ENCODE measurements at regions not wholly inside any gene's neighbourhood (a gene's known extent, or its start where the extent isn't known, plus 50 kb on each side); places are given as distances from the start of the nearest gene placed in this dataset.

GRCh38 chr18:38369772-38370690 lies 804.4 kb upstream of the CELF4 start:
- no TSS peak for BruUV-seq (replicated peaks)
- TF ChIP-seq MYC (IDR thresholded peaks at IDR 0.05; ENCODE audit: low read depth, low read length) (no peak), JUN (IDR thresholded peaks at IDR 0.05; ENCODE audit: borderline replicate concordance, insufficient read depth, insufficient read length, low read depth) (no peak), CTCF (IDR thresholded peaks at IDR 0.05; ENCODE audit: extremely low read depth in 1 of 2, insufficient read depth in 1 of 2, low read depth in 1 of 2, low read length in 2 of 2) (no peak), POLR2AphosphoS5 (IDR thresholded peaks at IDR 0.05; ENCODE audit: insufficient read depth, low read depth, low read length) (no peak), POLR2A (IDR thresholded peaks at IDR 0.05; ENCODE audit: low read depth, low read length) (no peak), FOS (IDR thresholded peaks at IDR 0.05; ENCODE audit: borderline replicate concordance, insufficient read depth, low read length) (no peak), EZH2 (IDR thresholded peaks at IDR 0.05; ENCODE audit: borderline replicate concordance, low read depth, low read length, severe bottlenecking) (no peak), MAX (IDR thresholded peaks at IDR 0.05; ENCODE audit: insufficient read depth, insufficient read length) (no peak), GATA2 (IDR thresholded peaks at IDR 0.05; ENCODE audit: insufficient read depth, insufficient read length, low read depth, low read length) (no peak)

More at GRCh38 chr18:38369772-38370690, 804.4 kb upstream of the CELF4 start:
- no peaks in the 10 kb centered on the region for H3K36me3 ChIP-seq (ENCODE audit: control insufficient read depth in 2 of 2, extremely low read depth in 1 of 2, insufficient read depth in 2 of 2, low read length in 2 of 2)
- no peak overlapping the region for H3K4me2 ChIP-seq (ENCODE audit: insufficient read depth, low read length)
- FAIRE-seq (no peak), DNase-seq (ENCODE audit: low read depth, low spot score) (no peak)
- POLR2A ChIA-PET = no interaction called here
- H2AFZ ChIP-seq (ENCODE audit: low read depth, low read length) = no peak overlapping the region
- intact Hi-C loops (cut with micrococcal nuclease) = no loop called here
- H3K27me3 ChIP-seq (ENCODE audit: control insufficient read depth in 2 of 2, insufficient read depth in 2 of 2, low read length in 2 of 2) = no peaks in the 10 kb centered on the region
- dilution Hi-C loops (cut with MboI; ENCODE audit: extremely low pct_ligation_motif_present, low sequenced_read_pairs) = no loop called here
- CTCF ChIA-PET = no interaction called here
- H3K9me3 ChIP-seq (replicated peaks; ENCODE audit: control insufficient read depth, insufficient read depth, low read length) = no peaks in the 10 kb centered on the region
- H3K9ac ChIP-seq (replicated peaks; ENCODE audit: extremely low read depth, insufficient read depth, low read length) = no peak overlapping the region
- H3K9me1 ChIP-seq (replicated peaks; ENCODE audit: control insufficient read depth, extremely low read depth, insufficient read depth, low read length) = no peaks in the 10 kb centered on the region
- no peaks in the 10 kb centered on the region for H4K20me1 ChIP-seq (replicated peaks; ENCODE audit: control insufficient read depth, extremely low read depth, insufficient read depth, low read length)
- no peaks in the 10 kb centered on the region for H3K79me2 ChIP-seq (ENCODE audit: control insufficient read depth, insufficient read depth, low read length)
- no peaks in the 10 kb centered on the region for H3K4me1 ChIP-seq (ENCODE audit: control insufficient read depth, extremely low read depth, insufficient read depth, low read length)
- H3K4me3 ChIP-seq (replicated peaks in 1 of 3; ENCODE audit: insufficient read depth in 1 of 3, low read depth in 1 of 3, low read length in 3 of 3) = no peak overlapping the region
- no peak overlapping the region for H3K27ac ChIP-seq (ENCODE audit: insufficient read depth, low read depth, low read length)

Data from endothelial cell of umbilical vein (primary cell).